MV-4-11 (cell line): ENCODE measurements at regions not wholly inside any gene's neighbourhood (a gene's known extent, or its start where the extent isn't known, plus 50 kb on each side); places are given as distances from the start of the nearest gene placed in this dataset.

ENCODE experiments used
- DNase-seq: peaks from one replicate; lab custom pipeline; 2025; lab: John Stamatoyannopoulos, UW

DNA sequence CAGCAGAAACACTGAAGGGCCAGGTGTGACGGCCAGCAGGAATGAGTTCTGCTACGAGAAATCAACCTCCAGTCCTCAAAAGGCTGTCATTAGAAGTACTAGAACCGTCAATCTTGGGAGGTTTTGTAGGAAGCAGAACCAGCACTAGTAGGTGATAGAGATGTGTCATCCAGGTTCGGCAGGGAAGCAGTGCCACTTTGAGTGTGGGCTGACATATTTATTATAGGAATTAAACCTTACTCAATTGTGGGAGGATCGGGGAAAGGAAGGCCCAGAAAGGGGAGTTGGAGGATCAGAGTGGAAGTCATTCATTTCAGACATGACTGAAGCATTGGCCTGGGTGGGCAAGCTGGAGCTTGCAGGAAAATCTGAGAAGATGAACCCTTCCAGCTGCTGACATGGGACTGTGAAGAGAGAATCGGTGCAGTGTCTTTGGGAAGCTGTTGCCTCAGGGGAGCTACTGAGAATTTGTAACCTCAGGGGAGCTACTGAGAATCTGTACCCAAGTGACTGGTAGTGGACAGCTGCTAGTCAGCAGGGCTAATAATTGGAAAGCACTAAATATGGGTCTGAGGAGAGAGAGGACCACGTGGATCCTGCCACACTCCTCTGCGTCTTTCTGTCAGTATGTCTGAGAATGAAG lies 177.4 kb downstream of the SPRY1 start:
- DNase-seq = no peak

DNA sequence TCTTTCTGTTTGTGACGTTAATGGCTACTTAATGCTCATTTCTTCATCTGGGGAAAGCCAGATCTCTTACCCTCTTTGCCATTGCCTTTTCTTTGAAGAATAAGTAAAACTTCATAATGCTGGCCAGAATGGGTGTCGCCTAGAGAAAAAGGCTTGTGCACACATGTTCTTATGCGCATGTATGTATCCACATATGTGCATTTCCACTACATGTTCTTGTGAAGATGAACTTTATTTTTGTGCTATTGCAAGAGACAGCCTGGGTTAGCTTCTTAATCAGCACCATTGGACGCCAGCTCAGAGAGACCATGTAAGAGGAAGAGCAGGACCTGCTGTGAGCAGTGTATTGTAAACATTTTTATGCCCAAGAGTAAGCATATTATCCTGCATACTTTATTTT lies 178.7 kb downstream of the SPRY1 start:
- DNase-seq = no peak

DNA sequence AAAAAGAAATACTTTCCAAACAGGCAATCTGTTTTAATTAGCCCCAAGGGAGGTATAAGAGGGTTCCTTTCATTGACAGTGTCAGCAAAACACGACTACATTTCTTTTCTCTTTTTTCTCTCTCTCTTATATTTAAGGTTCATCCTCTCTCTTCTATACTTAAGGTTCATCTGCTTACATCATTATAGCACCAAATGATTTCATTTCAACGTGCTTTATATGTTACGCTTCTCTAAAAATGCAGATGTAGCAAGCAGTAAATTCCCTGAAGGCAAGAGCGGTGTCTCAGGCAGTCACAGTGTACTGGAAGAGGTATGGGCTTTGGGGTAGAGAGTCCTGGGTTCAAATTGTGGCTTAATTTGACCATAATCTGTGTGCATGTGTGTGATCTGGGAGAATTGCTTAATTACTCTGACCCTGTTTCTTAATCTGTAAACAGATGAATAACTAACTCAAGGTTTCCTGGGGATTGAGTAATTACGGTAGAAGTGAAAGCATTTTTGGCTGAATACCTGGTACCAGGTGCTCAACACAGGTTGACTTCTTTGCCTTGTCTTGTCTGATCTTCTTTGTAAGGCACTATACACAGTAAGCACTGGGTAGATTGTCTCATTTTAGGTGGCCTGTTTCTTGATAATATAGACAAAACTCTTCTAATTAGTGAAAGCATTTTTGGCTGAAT lies 180.8 kb downstream of the SPRY1 start:
- no peak for DNase-seq

DNA sequence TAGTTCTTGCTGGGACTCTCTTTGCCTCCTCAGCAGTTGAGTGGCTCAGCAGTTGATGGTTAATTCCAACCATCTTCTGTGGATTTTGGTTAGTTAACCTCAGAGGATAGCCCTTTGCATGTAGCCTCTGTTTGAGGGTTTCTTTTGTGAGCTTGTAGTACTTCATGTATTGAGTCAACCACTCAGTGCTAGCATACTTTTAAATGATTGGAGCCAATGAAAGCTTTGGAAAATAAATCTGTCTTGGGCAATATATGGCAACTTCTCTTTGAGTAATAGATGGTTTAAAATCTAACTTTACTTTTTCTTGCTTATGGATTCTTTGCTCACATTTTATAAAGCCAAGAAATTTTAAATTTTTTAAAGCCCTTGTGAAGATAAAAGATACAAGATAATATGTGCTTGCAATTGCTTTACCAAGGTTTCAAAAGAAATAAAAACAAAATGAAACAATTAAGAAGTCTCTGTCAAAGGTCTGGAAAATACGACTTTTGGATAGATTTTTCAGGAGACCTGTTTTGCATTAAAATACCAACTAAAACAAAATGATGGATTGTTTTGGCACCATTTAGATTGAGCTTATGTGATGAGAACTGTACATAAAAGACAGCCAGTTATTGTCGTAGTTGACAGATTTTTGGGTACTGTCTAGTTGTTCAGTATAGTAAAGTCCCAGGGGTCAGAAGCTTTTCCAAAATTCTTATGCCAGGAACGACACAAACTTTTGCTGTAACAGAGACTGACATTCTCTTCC lies 181.9 kb downstream of the SPRY1 start:
- DNase-seq = no peak

DNA sequence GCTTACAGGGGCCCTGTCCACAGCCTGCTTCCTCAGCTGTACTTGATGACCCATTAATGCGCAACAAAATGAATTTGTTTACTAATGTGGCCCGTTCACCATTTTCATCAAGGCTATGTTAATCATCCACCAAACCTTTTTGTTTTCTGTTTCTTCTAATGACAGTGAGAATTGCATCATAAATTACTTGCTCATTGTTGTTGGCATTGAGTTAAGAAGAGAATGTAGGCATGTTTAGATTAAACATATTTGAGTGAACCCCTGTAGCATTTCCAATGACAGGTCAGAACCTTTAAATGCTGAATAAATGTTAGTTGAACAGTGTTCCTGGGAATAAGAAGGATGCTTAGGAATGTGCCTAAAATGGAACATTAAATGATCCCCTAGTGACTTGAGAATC lies 183.4 kb downstream of the SPRY1 start:
- no peak for DNase-seq

DNA sequence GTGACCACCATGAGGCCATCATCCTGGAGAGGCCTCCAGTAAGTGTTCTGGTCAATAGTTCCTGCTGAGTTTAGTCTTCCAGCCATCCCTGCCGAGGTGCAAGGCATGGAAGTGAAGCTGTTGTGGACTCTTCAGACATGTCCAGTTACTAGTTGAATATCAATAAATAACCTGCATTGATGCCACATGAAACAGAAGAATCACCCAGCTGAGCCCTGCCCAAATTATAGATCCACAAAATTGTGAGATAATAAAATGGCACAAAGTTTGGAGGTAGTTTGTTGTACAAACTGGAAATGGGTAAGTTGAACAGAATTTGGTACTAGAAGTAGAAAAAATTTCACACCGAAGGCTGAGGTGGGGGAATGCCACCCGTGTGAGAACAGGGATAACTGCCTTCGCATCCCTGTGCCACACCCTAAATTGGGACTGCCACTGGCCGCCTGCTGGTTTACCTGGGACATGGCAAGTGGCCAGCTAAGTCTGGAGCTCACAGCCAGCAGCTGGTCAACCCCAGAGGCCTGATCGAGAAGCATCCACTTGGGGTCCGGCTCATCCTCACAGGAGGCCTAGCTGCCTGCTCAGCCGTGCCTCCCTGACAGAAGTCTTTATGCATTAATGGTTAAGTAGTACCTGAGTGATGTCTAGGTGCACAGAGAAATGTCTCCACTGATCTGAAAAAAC lies 184.5 kb downstream of the SPRY1 start:
- no peak for DNase-seq

DNA sequence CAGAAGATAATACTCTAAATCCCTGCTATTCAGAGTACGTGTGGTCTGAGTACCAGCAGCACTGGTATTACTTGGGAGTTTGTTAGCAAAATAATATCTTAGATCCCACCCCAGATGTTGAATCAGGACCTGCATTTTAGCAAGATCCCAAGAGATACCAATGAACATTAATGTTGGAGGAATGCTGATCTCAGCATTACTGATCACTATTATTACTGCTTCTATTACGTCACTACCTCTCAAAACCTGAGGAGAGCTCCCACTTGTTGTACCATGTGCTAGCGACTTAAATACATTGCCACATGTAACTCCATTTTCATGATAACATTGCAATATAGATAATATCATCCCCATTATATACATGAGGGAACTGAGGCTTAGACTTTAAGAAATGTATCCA lies 185.2 kb downstream of the SPRY1 start:
- no peak for DNase-seq

DNA sequence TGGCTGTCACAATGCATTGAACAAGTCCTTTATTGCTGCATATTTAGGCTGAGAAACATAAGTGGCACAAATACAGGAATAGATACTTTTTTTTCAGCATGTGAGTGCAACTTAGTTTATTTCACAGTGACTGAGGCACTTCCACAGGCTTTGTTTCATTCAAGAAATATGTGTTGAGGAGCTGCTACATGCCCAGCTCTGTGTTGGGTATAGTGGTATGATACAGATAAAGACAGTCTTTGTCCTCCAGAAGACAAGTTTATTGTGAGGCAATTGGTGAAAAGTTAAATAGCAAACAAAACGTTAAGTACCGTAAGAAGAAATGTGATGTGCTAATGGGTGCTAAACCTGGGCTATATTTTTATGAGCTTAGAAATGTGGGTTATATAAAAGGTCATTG lies 186.4 kb downstream of the SPRY1 start:
- no peak for DNase-seq

DNA sequence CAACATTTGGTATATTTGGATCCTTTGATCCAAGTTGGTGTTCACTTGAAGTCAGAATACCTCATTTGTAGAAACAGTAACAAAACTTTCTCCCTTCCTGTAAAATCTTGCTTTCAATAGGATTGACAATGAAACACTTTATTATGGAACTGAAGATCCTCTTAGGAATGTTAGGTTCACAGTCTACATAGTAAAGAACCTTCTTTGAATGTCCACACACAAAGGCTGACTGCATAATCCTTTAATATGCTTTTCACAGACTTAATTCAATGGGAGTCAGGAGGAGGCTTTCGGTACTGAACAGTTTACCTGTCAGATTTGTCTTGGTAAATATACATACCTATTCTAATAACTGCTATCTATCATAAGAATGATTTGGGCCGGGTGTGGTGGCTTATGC lies 188.5 kb downstream of the SPRY1 start:
- DNase-seq = no peak

DNA sequence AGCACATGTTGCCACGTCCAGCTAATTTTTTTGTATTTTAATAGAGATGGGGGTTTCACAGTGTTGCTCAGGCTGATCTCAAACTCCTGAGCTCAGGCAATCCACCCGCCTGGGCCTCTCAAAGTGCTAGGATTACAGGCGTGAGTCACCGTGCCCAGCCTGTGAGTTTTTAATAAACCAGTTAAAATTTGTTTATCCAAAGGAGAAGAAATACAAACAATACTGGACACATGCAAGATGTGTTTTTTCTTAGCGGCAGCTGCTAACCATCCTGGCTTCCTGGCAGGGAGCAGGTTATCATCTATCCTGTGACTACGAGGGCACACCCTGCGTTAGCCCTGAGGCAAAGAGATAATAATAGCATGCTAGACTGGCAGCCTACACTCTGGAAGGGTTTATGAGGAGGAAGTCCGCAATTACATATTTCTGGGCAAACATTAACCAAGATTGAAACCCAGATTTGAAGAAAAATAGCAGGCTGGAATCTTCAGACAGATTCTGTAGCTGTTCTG lies 191.4 kb downstream of the SPRY1 start:
- DNase-seq = peak; percentile 66

DNA sequence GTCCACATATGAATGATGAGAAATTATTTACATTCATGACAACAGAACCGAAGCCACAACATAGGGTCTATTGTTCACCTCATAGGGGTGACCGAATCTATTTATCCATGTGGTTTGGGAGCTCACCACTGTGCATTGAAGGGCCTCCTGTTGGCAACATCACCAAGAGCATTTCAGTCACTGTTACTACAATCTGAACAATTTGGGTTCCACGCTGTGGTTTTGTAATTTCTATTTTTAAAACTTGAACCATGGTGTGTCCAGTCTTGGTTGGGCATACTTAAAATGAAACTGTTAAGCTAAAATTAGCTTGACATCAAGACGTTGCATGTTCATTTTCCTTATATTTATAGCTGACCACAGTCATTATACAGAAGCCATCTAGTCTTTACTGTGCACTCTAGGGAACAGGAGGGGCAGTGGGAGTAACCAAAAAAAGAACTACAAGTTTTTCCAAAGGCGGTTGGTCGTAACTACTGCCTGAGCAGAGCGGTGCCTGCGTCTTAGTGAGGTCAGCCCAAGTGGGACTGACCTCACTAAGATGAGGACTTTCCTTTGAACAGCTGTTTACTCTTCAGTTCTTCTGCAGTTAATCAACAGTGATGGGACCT lies 192.1 kb downstream of the SPRY1 start:
- peak; percentile 99 for DNase-seq

DNA sequence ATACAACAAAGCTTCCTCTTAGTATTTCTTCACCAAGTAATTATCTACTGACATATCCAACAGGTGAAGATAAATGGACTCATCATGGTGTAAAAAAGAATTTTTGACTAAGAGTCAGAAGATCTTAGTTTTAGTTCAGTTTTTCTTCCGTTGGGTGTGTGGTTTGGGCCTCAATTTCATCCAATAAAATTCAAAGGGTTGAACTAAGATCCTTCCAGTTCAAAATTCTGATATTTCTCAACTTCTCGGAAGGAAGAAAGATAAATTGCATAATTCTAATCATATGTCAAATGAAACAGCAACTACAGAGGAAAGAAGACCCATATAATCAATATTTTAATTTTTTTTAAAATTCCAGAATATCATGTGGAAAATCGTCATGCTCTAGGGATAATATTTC lies 192.7 kb downstream of the SPRY1 start:
- DNase-seq = peak; percentile 82

DNA sequence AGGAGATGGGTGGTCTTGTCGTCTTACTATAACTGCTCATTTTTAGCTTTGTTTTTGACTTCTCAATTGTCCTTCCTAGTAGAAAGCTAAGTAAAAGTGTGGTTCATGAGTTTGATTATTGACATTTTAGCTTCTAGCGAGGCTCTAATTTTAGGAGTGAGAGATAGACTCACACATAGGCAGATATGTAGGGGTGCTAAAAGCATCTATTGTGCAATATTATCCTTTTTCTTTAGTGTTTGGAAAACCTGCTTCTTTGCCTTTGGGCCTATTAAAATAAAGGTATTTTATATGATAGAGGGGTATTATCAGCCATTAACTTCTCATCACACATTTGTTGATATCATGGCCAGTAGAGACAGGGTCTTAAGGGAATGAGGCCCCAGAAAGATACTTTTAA lies 195.3 kb downstream of the SPRY1 start:
- DNase-seq = no peak

DNA sequence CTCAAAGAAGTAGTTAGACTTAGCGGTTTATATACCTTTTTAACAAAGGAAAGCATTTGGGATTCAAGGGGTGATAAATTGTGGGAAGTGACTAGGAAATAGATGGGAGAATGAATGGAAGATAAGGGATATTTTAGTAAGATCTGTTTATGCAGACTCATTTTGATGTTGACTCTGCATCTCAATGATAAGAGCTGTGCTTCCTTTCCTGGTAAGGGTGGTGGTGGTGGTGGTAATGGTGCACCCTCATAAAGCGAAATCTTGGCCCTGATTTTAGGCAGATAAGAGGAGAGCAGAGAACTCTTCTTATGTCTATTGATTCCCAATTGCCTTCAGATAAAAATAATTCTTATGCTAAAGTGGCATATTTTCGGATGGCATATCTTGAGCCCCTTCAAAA lies 197.1 kb downstream of the SPRY1 start:
- DNase-seq = no peak

DNA sequence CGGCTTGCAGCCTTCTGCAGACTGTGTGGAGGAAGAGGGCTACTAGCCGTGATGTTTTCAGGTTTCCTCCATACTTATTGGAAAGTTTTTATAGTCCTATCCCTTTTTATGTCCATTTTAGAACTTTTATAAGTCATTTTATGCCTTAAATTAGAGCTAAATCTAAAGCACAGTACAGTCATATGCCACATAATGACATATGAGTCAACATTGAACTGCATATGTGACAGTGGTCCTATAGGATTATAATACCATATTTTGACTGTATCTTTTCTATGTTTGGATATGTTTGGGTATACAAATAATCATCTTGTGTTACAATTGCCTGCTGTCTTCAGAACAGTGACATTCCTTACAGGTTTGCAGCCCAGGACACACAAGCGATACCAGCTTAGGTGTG lies 200.2 kb downstream of the SPRY1 start:
- no peak for DNase-seq

DNA sequence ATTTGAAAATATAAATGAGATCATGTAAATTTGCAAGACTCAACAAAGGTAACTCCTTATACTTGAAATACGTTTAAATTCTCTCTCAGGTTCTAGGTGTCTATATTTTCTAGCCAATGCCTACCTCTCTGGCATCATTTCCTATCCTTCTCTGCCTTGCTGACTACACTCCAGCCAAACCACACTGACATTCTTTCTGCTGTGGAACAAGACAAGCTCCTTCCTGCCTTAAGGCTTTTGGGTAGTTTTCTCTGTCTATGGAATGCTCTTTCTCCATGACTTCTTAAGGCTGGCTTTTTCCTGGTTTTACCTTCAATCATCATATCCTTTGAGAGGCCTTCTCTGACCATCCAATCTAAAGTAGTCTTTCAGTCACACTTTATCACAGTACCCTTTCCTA lies 201.0 kb downstream of the SPRY1 start:
- DNase-seq = no peak

DNA sequence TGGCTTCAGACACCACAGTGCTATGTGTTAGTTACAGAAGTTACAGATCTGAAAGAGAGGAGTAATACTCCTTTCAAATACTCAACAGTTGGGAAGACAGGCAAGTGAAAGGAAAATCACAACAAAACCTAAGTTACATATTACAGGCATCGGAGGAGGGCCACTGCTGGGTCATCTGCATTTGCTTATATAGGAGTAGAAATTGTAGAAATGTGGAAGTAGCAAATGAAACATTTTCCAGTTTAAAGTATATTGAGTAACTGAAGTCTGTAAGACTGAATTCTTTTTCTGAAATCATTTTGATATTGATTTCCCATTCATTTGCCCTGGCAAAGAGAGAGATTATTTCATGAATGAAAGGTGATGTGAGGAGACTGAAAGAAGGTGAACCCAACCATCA lies 201.7 kb downstream of the SPRY1 start:
- peak; percentile 47 for DNase-seq

DNA sequence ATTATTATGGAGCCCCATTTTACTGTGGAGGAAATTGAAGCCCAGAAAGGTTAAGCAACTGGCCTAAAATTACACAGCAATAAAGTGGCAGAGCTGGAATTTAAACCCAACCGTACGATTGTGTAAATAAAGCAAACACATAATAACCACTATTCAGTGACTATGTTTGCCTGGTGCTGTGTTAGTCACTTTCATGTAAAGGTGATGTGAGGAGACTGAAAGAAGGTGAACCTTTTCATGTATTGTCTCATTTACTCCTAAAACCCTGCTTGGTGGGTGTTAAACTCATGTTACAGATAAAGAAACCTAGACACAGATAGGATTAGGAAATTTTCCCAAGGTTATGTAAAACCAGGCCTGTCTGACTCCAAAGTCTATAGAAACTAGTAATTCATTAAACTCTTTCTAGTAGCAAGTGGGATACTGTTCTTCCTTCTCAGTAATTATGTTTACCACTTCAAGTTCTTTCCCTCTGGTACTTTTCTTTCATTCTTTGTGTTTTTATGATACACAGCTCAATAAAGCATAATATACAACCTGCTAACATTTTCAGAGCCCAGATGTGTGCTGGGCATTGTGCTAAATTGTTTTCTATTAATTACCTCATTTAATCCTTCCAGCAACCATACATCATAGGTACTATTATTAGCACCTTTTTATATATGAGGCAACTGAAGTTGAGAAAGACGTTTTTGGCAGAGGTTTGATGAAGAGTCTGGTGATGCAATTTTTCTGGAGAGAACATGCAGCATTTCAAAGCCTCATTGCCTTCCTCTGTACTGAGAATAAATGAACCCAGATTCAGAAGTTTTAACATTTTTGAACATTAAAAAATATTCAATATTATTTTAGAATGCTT lies 202.7 kb downstream of the SPRY1 start:
- peak; percentile 93 for DNase-seq

DNA sequence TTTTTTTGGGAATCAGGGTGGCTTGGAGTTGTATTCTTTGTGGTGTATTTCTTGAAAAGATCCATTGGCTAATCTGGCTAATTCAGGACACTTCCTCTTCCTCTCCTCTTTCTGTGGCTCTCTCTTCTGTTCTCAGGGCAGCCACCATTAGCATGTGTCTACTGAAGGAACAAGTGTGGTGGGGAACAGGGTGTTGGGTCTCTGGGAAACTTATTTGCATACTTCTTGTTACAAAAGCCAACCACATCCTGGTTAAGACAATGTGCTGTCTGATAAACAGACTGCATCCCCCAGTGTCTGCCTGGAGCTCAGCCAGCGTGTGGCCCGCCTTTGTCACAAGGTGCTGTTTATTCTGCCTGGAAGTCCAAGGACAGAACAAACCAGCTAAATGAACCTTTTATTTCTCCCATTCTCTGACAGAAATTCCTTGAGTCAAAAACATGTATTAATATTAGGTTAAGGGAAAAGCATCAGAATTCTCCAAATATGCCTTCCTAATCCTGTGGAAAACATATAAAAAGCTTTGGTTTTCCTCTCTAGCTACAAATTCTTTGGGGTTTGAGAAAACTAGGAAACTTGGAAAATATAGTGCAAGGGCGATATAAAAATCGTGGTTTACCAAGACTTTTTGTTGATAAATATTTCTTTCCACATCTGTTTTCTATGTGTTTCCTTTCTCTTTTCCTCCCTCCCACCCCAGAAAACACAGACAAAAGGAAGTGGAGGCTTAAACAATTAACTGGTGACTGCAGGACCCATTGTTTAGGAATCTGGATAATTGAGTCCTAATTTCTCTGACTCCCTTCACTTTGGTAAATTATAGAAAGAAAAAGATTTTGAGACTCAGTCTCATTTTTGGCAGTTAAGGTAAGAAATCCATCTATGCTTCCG lies 203.6 kb downstream of the SPRY1 start:
- peak; percentile 99 for DNase-seq
